GM15510 (cell line): ENCODE measurements at regions not wholly inside any gene's neighbourhood (a gene's known extent, or its start where the extent isn't known, plus 50 kb on each side); places are given as distances from the start of the nearest gene placed in this dataset.

Experiments used
- POLR2A ChIP-seq: IDR thresholded peaks from 3 replicates; pipeline ENCODE4 v1.6.1; 2011; ENCODE audit warnings: borderline replicate concordance; ENCODE audit not compliant: insufficient read length; ENCODE audit errors: extremely low read depth

DNA sequence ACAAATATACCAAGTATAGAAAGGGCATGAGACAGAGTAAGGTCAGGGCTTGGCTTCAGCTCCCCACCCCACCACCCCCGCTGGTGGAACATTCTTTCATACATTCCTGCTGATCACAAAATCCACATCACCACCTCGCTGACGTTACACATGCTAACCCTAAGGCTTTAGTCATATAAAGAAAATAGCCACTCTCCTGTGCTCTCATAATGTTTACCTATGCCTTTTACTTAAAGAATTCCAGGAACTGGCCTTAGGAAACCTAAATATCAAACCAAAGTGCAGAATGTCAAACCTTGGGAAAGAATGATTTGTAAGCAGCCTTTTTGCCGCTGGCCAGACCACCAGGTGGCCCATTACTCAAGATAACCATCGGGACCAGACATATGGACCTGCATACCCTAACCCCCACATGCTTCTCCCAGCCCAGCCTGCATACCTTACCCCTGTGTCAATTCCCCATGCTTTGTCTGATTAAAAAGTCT, 136.3 kb upstream of the SLC39A10 start:
- TF ChIP-seq POLR2A, result no peak

DNA sequence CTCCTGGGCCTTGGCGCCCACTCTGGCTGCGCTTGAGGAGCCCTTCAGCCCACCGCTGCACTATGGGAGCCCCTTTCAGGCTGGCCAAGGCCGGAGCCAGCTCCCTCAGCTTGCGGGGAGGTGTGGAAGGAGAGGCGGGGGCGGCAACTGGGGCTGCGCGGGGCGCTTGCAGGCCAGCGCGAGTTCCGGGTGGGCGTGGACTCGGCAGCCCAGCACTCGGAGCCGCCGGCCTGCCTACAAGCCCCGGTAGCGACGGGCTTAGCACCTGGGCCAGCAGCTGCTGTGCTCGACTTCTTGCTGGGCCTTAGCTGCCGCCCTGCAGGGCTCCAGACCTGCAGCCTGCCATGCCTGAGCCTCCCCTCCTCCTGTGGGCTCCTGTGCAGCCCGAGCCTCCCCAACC, 141.5 kb upstream of the SLC39A10 start:
- TF ChIP-seq POLR2A, result no peak

GRCh38 chr2:195514365-195514764, 142.7 kb upstream of the SLC39A10 start:
- TF ChIP-seq POLR2A, result no peak

DNA sequence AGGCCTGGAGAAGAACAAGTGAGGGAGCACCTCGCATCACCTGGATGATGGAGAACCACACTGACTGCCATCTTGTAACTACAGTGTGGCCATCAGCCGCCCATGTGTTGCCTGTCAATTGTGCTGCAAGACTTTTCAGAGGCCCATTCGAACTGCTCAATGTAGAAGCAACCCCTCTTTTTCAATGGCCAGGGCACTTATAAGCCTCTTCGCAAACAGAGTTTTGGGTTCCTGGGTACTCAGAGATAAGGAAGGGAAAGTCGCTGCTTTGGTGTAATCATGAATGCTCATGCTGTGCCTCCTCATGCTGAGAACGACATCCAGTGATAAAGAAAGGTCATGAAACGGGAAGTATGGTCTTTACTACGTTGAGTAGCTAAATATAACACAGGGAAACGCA, 143.9 kb upstream of the SLC39A10 start:
- TF ChIP-seq POLR2A, result no peak

- TF ChIP-seq POLR2A, result no peak
Measured at GRCh38 chr2:195509551-195509950, 147.5 kb upstream of the SLC39A10 start.

DNA sequence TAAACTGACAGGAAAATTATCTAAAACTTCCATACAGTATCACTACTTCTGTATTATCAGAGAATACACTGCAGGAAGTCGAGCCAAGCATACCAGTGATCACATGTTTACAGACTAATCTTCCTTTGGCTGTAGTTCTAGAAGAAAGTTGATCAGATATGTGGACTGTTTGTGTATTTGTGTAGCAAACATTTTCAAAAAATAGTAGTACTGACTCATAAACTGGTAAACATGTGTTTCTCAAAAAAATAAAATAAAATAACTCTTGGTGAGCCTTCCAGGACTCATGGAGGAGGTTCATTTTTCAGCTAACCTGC, 148.9 kb upstream of the SLC39A10 start:
- no peak for TF ChIP-seq POLR2A

GRCh38 chr2:195507447-195508138, 149.4 kb upstream of the SLC39A10 start:
- TF ChIP-seq POLR2A, result no peak

GRCh38 chr2:195505701-195506100, 151.3 kb upstream of the SLC39A10 start:
- TF ChIP-seq POLR2A, result no peak

GRCh38 chr2:195503208-195503607, 153.8 kb upstream of the SLC39A10 start:
- no peak for TF ChIP-seq POLR2A

GRCh38 chr2:195501746-195502145, 155.3 kb upstream of the SLC39A10 start:
- no peak for TF ChIP-seq POLR2A

GRCh38 chr2:195500879-195501278, 156.1 kb upstream of the SLC39A10 start:
- no peak for TF ChIP-seq POLR2A

GRCh38 chr2:195498839-195499490, 158.1 kb upstream of the SLC39A10 start:
- TF ChIP-seq POLR2A, result no peak

GRCh38 chr2:195498176-195498575, 158.8 kb upstream of the SLC39A10 start:
- TF ChIP-seq POLR2A, result no peak

GRCh38 chr2:195496991-195497390, 160.0 kb upstream of the SLC39A10 start:
- no peak for TF ChIP-seq POLR2A

GRCh38 chr2:195495966-195496365, 161.1 kb upstream of the SLC39A10 start:
- TF ChIP-seq POLR2A, result no peak

DNA sequence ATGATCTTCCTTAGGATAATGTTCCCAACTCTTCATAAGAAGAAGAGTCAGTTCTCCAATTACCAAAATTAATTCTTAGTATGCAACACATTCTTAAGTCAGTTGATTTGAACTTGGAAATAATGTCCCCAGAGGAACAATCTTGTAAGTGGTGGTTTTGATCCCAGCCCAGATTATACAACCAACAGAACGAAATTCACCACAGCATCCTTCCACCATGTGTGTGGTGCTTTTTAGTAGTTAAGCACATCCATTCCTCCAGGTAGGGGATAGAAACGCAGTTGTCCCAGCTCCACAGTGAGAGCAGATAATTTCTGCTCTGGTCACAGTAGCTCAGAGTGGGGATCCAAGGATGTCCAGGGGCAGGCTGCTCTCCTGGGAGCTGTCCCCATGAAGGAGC, 161.7 kb upstream of the SLC39A10 start:
- no peak for TF ChIP-seq POLR2A

DNA sequence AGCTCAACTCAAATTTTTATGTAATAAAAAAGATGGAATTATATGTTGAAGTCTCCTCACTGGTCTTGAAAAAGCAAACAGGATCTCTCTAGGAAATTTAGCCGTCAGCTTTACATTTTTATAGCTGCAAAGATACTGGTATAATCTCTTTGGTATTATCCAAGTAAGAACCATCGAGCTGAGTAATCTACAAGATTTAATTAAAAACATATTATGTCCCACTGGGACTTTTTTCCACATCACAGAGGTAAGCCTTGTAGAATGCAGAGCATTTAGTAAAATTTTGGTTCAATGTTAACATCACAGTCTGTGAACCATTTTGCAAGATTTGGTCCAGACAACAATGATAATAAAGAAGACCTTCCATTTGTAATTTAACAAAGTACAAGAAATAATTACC, 162.6 kb upstream of the SLC39A10 start:
- TF ChIP-seq POLR2A, result no peak

- TF ChIP-seq POLR2A, result no peak
Measured at GRCh38 chr2:195493416-195493815, 163.6 kb upstream of the SLC39A10 start.

DNA sequence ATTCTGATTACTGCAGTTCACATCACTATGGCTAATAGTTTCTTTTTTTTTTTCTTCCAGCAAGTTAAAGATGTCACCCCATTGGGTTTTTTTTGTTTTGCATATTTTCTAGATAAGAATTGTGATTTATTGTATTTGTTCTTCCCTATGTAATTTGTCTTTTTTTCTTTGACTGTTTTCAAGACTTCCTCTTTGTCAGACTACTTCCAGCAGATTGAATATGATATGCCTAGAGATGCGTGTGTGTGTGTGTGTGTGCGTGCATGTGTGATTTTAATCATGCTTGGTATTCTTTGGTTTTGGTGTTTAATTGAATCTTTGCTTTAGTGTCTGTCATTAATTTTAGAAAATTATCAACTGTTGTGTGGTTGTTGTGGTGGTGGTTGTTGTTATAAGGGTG, 166.7 kb upstream of the SLC39A10 start:
- no peak for TF ChIP-seq POLR2A
